ENCODE measurements at regions not wholly inside any gene's neighbourhood (a gene's known extent, or its start where the extent isn't known, plus 50 kb on each side); places are given as distances from the start of the nearest gene placed in this dataset.

GRCh38 chr2:6744038-6744437 is 121.7 kb downstream of the CMPK2 start:
- no peak for DNase-seq (ENCODE audit: low read depth)

- DNase-seq (ENCODE audit: low read depth): no peak
These were observed 118.3 kb downstream of the CMPK2 start for GRCh38 chr2:6747433-6747832.

- no peak for DNase-seq (ENCODE audit: low read depth)
These were observed 117.2 kb downstream of the CMPK2 start for GRCh38 chr2:6748406-6749067.

GRCh38 chr2:6749962-6750361 is 115.7 kb downstream of the CMPK2 start:
- no peak for DNase-seq (ENCODE audit: low read depth)

- no peak for DNase-seq (ENCODE audit: low read depth)
These were observed 115.1 kb downstream of the CMPK2 start for GRCh38 chr2:6750411-6751158.

GRCh38 chr2:6754419-6754818 is 111.3 kb downstream of the CMPK2 start:
- no peak for DNase-seq (ENCODE audit: low read depth)

GRCh38 chr2:6755456-6755855 is 110.3 kb downstream of the CMPK2 start:
- no peak for DNase-seq (ENCODE audit: low read depth)

GRCh38 chr2:6757215-6757614 is 108.5 kb downstream of the CMPK2 start:
- DNase-seq (ENCODE audit: low read depth): no peak

GRCh38 chr2:6759689-6760088 is 106.0 kb downstream of the CMPK2 start:
- no peak for DNase-seq (ENCODE audit: low read depth)

GRCh38 chr2:6760132-6760531 is 105.6 kb downstream of the CMPK2 start:
- no peak for DNase-seq (ENCODE audit: low read depth)

- no peak for DNase-seq (ENCODE audit: low read depth)
These were observed 100.6 kb downstream of the CMPK2 start for GRCh38 chr2:6764968-6765723.

GRCh38 chr2:6769346-6769745 is 96.4 kb downstream of the CMPK2 start:
- no peak for DNase-seq (ENCODE audit: low read depth)

- DNase-seq (ENCODE audit: low read depth): no peak
These were observed 95.7 kb downstream of the CMPK2 start for GRCh38 chr2:6770006-6770405.

- DNase-seq (ENCODE audit: low read depth): no peak
These were observed 93.8 kb downstream of the CMPK2 start for GRCh38 chr2:6771634-6772611.

- peak; percentile 65 for DNase-seq (ENCODE audit: low read depth)
These were observed 92.6 kb downstream of the CMPK2 start for GRCh38 chr2:6773007-6773693.

GRCh38 chr2:6773694-6774044 is 92.0 kb downstream of the CMPK2 start:
- no peak for DNase-seq (ENCODE audit: low read depth)

- no peak for DNase-seq (ENCODE audit: low read depth)
These were observed 89.6 kb downstream of the CMPK2 start for GRCh38 chr2:6776125-6776524.

- DNase-seq (ENCODE audit: low read depth): no peak
These were observed 88.1 kb downstream of the CMPK2 start for GRCh38 chr2:6777626-6778025.

GRCh38 chr2:6780765-6781274 is 84.9 kb downstream of the CMPK2 start:
- DNase-seq (ENCODE audit: low read depth): no peak

GRCh38 chr2:6782517-6783237 is 83.0 kb downstream of the CMPK2 start:
- DNase-seq (ENCODE audit: low read depth): no peak
